ENCODE measurements at regions not wholly inside any gene's neighbourhood (a gene's known extent, or its start where the extent isn't known, plus 50 kb on each side); places are given as distances from the start of the nearest gene placed in this dataset.

GRCh38 chr10:21031232-21031795, 134.2 kb upstream of the NEBL start:
- TF ChIP-seq CTCF (IDR thresholded peaks at IDR 0.05; ENCODE audit: unreplicated experiment), result no peak
- H3K4me1 Mint-ChIP-seq, result no peaks in the 10 kb centered on the region
- H3K9me3 Mint-ChIP-seq, result peaks cover 12% of the 10 kb centered on the region
- peaks cover 7% of the 10 kb centered on the region for H3K36me3 Mint-ChIP-seq
- H3K27me3 Mint-ChIP-seq (ENCODE audit: low read depth), result no peaks in the 10 kb centered on the region
- H3K27ac Mint-ChIP-seq, result no peak overlapping the region
- no peak for DNase-seq (ENCODE audit: low spot score in 2 of 2, unreplicated experiment in 2 of 2)
- no peak overlapping the region for H3K4me3 Mint-ChIP-seq

GRCh38 chr10:21030091-21030490, 133.0 kb upstream of the NEBL start:
- no peak overlapping the region for H3K27ac Mint-ChIP-seq
- no peak overlapping the region for H3K4me3 Mint-ChIP-seq
- H3K27me3 Mint-ChIP-seq (ENCODE audit: low read depth), result no peaks in the 10 kb centered on the region
- no peak for TF ChIP-seq CTCF (IDR thresholded peaks at IDR 0.05; ENCODE audit: unreplicated experiment)
- H3K36me3 Mint-ChIP-seq, result peaks cover 7% of the 10 kb centered on the region
- DNase-seq (ENCODE audit: low spot score in 2 of 2, unreplicated experiment in 2 of 2), result no peak
- no peaks in the 10 kb centered on the region for H3K4me1 Mint-ChIP-seq
- peaks cover 12% of the 10 kb centered on the region for H3K9me3 Mint-ChIP-seq

GRCh38 chr10:21022821-21023220, 125.7 kb upstream of the NEBL start:
- no peak for TF ChIP-seq CTCF (IDR thresholded peaks at IDR 0.05; ENCODE audit: unreplicated experiment)
- no peak overlapping the region for H3K27ac Mint-ChIP-seq
- no peaks in the 10 kb centered on the region for H3K27me3 Mint-ChIP-seq (ENCODE audit: low read depth)
- no peaks in the 10 kb centered on the region for H3K36me3 Mint-ChIP-seq
- DNase-seq (ENCODE audit: low spot score in 2 of 2, unreplicated experiment in 2 of 2), result no peak
- peaks cover 7% of the 10 kb centered on the region for H3K4me1 Mint-ChIP-seq
- H3K4me3 Mint-ChIP-seq, result no peak overlapping the region
- H3K9me3 Mint-ChIP-seq, result peaks cover 4% of the 10 kb centered on the region

- H3K36me3 Mint-ChIP-seq, result no peaks in the 10 kb centered on the region
- peaks cover 7% of the 10 kb centered on the region for H3K4me1 Mint-ChIP-seq
- H3K27me3 Mint-ChIP-seq (ENCODE audit: low read depth), result no peaks in the 10 kb centered on the region
- no peak for TF ChIP-seq CTCF (IDR thresholded peaks at IDR 0.05; ENCODE audit: unreplicated experiment)
- DNase-seq (ENCODE audit: low spot score in 2 of 2, unreplicated experiment in 2 of 2), result no peak
- peak overlapping the region; percentile 48 for H3K27ac Mint-ChIP-seq
- peaks cover 4% of the 10 kb centered on the region for H3K9me3 Mint-ChIP-seq
- H3K4me3 Mint-ChIP-seq, result no peak overlapping the region
These were observed 124.9 kb upstream of the NEBL start for GRCh38 chr10:21021843-21022594.

GRCh38 chr10:21021231-21021630, 124.1 kb upstream of the NEBL start:
- H3K4me3 Mint-ChIP-seq, result no peak overlapping the region
- no peaks in the 10 kb centered on the region for H3K36me3 Mint-ChIP-seq
- H3K4me1 Mint-ChIP-seq, result peaks cover 7% of the 10 kb centered on the region
- TF ChIP-seq CTCF (IDR thresholded peaks at IDR 0.05; ENCODE audit: unreplicated experiment), result no peak
- H3K9me3 Mint-ChIP-seq, result peaks cover 4% of the 10 kb centered on the region
- DNase-seq (ENCODE audit: low spot score in 2 of 2, unreplicated experiment in 2 of 2), result no peak
- H3K27me3 Mint-ChIP-seq (ENCODE audit: low read depth), result no peaks in the 10 kb centered on the region
- H3K27ac Mint-ChIP-seq, result no peak overlapping the region
